NCI-H524 (cell line): ENCODE measurements at regions not wholly inside any gene's neighbourhood (a gene's known extent, or its start where the extent isn't known, plus 50 kb on each side); places are given as distances from the start of the nearest gene placed in this dataset.

Experiments used
- DNase-seq, 2 experiments: peaks; one replicate each; lab custom pipeline; 2025; lab: John Stamatoyannopoulos, UW

DNA sequence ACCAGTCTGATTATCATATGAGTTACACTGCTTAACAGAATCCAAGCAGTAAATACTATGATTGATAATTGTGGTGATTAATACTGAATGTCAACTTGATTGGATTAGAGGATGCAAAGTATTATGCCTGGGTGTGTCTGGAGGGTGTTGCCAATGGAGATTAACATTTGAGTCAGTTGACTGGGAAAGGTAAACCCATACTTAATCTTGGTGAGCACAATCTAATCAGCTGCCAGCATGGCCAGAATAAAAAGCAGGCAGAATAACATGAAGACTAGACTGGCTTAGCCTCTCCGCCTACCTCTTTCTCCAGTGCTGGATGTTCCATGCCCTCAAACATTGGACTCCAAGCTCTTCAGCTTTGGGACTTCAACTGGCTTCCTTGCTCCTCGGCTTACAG lies 961.3 kb downstream of the ADGRL3 start:
- no peak for DNase-seq

DNA sequence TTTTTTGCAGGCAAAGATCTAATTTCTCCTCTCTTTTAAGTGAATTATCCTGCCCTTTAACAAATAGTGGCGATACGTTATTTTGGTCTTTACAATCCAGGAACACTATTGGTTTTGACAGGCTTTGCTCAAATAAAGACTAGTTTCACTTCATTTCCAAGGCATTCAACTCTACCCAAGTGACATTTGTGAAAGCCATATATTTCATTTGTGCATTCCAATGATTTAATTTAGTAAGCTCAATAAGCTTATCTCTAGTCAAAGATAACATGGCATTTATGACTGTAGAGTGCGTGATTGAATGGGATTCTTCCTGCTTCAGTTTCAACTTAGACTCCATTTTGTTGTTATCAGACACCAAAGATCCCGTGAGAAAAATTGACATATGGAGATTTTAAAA lies 959.8 kb downstream of the ADGRL3 start:
- DNase-seq: no peak

DNA sequence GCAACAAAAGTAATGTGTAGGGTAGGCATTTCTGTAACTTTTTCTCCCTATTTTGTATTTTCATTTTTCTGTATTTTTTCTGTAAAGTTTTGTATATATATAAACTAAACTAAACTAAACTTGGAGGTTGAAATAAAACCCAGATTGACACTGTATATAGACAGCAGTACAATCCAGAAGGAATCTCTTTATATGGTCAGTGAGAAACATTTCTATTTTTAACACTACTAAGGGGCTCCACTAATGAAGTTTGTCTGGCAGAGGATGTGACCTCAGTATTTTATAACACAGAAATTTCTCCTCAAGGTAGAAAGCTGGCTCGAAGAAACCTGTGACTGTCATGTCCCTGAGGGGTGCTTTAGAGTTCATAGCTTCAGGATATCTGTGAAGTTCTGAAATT lies 959.2 kb downstream of the ADGRL3 start:
- DNase-seq: no peak

DNA sequence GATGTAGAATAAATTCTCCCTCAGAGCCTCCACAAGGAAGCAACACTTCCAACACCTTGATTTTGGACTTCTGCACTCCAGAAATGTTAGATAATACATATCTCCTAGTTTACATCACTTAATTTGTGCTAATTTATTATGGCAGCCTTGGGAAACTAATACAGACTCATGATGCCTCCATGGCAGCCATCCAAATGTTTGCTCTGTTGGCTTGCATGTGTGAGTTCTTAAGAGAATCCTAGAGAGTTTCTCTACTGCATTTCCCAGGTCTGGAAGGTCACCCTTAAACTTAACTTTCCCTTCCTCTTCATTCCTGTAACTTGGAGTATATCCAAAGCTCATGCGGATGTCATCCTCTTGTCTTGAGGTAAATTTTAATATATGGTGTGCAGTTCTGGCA lies 956.1 kb downstream of the ADGRL3 start:
- no peak for DNase-seq

DNA sequence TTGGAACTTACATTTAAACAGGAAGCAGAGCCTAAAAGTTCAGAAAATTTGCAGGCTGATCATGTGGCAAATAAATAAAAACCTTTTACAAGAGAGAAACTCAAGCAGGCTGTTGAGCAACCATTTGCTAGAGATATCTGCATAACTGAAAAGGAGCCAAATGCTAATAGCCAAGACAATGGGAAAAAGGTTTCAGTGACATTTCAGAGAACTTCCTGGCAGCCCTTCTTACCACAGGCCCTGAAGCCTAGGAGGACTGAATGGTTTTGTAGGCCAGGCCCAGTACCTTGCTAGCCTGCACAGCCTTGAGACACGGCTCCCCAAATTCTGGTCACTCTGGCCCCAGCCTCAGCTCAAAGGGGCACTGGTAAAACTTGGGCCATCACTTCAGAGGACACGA lies 945.1 kb downstream of the ADGRL3 start:
- no peak for DNase-seq

DNA sequence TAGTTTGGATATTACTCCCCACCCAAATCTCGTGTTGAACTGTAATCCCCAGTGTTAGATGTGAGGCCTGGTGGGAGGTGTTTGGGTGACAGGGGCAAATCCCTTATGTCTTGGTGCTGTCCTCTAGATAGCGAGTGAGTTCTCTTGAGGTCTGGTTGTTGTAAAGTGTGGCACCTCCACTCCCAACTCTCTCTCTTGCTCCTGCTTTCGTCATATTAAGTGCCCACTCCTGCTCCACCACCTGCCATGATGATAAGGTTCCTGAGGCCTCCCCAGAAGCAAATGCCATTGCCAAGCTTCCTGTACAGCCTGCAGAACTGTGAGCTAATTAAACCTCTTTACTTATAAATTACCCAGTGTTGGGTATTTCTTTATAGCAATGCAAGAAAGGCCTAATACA lies 944.3 kb downstream of the ADGRL3 start:
- no peak for DNase-seq

DNA sequence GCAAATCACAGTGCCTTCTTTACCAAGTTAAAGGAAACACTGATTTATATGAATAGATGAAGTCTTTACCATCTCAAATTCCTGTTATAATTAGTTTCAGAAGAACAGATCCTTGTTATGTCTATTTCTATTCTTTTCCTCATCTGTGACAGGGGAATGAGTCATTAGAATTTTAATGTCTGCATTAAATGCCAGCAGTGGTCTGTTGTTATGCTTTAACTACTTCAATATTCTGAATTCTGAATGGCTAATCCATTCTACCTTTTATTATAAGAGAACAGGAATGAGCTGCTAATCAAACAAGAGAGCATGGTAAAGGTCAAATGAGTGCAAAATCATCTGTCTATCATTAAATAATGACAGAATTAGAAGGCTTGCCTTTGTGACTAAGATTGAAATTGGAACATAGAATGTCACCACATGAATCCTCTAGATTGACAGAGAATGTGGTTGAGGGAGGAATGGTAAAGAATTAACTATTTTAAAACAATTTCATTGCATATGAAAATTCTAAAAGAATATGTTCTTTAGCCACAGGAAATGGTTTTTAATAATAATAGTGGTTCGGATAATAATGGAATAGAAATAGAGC lies 935.5 kb downstream of the ADGRL3 start:
- DNase-seq: no peak

DNA sequence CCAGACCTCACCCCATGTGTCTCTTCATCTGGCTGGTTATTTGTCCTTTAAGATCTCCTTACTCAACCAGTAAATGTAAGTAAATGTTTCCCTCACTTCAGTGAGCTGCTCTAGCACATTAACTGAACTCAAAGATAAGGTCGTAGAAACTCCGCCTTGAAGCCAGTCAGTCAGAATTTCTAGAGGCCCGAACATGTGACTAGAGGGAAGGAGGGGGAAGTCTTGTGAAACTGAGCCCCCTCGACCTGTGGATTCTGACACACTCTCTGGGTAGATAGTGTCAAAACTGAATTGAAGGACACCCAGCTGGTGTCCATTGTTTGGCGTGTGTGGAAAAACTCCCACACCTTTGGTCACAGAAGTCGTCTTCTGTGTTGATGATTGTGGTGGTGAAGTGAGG lies 933.9 kb downstream of the ADGRL3 start:
- no peak for DNase-seq

DNA sequence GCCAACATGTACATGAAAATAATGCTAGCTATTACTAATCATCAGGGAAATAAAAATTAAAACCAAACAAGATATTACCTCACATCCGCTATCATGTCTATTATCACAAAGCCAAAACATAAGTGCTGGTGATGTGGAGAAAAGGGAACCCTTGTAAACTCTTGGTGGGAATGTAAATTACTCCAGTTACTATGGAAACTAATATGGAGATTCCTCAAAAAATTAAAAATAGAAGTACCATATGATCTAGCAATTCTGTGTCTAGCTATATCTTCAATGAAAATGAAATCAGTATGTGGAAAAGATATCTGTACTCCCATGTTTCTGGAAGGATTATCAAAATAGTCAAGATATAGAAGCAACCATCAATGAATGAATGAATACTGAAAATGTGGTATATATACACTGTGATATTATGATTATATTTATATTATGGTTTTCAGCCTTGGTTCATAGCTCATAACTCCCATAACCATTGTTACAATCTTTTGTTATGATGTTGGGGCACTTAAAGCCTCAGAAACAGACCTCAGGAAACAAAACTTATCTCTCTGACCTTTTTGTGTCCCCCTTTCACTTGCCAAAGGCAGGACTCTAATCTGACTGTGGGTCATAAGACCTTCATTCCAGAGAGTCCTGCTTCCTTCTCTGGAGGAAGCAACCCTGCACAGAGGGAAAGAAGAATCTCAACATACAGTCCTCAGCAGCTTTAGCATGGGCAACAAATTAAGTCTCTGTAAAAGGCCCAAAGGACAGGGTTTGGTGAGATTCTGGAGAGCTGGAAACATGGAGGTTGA lies 933.2 kb downstream of the ADGRL3 start:
- DNase-seq: no peak

DNA sequence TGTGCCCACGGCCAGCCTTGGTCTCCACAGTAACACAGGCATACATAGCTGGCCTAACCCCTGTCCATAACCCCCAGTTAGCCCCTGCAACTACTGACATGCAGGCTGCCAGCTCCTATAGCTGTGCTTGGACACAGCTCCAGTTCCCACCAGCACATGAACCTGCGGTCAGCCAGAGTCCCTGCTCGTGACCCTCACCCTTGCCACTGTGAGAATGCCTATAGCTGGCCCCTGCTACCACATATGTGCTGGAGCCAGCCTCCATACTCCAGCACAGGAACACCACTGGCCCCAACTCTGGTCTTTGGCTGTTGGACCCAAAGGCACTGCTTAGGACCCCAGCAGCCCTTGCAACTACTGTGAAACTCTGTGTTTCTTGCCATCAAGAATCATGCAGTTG lies 930.9 kb downstream of the ADGRL3 start:
- DNase-seq: no peak

DNA sequence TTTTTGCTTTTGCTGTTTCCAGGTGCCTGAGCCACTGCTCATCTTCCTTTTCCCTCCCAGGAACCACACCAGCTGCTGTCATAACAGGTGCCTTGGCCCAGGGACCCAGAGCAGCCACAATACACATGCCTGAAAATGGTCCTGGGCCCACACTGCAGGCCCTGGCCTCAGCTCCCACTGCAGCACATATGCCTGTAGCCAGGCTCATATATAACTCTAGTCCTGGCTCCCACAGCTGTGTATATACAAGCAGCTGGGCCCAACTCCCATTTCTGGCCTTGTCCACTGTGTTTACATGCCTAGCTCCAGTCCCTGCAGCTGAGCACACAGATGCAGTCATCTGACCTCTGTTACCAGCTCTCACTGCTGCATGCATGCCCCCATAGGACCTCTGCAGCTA lies 930.5 kb downstream of the ADGRL3 start:
- DNase-seq: no peak

DNA sequence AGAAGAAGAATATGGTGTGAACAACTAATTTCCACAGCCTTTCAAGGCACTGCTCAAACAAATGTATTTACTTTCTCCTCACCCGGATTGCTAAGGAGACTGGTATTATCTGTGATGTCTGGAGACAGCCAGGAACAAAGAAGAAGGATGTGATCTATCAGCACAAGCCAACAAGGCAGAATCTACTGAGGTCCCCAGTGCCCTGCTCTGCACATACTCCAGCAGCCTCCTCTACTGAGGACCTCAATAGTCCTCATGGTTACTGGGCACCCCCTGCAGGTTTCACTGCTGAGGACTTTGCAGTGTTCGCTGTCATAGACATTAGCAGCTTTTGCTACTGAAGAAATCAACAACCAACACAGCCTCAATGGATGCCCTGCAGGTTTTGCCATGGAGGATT lies 930.1 kb downstream of the ADGRL3 start:
- DNase-seq: no peak
